ENCODE measurements at regions not wholly inside any gene's neighbourhood (a gene's known extent, or its start where the extent isn't known, plus 50 kb on each side); places are given as distances from the start of the nearest gene placed in this dataset.

DNA sequence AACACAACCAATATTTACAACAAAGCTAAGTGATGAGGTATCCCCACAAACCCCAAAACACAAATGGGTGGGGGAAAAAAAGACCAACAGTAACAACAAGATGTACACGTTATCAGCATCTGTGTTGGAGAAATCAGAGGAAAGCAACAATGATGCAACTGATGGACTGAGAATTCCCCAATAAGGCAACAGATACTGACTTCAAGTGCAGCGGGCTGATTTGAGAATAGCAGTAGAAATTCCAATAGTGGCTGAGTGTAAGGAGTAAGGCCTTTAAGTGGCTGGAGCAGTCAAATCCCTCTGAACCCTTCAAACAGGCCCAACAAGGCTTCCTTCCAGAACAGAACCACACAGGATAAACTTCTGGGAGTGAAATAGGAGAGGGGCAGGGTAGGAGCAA, 97.6 kb downstream of the TM2D1 start:
- no peak overlapping the region for H3K4me3 ChIP-seq (ENCODE audit: low read length in 2 of 2)
- no peak overlapping the region for H3K9ac ChIP-seq (ENCODE audit: low read length in 2 of 2)
- H3K4me1 ChIP-seq (ENCODE audit: control insufficient read depth, insufficient read depth, low read length), result no peaks in the 10 kb centered on the region
- H3K9me3 ChIP-seq (ENCODE audit: control insufficient read depth in 2 of 2, low read length in 2 of 2), result no peaks in the 10 kb centered on the region
- no peaks in the 10 kb centered on the region for H3K36me3 ChIP-seq (ENCODE audit: control insufficient read depth in 2 of 2, insufficient read depth in 2 of 2, low read length in 2 of 2)
- H3K27ac ChIP-seq (ENCODE audit: low read length), result no peak overlapping the region
- no peaks in the 10 kb centered on the region for H3K27me3 ChIP-seq (ENCODE audit: control insufficient read depth in 1 of 2, insufficient read depth in 2 of 2, low read length in 2 of 2)

DNA sequence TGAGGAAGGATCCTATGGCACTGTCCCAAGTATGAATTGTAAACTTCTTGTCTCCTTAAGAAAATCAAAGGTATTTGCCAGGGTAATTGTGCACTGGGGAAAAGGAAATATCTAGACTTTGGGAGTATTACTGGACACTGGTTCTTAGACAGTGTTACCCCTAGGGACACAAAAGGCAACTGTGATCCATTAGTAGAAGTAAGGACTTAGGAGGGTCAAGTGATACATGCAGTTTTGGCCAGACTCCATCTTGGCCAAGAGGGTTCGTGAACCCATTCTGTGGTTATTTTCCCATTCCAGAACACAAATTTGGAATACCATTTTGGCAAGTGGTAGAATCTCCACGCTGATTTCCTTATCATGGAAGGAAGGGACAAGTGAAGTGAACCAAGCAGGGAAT, 98.1 kb downstream of the TM2D1 start:
- H3K36me3 ChIP-seq (ENCODE audit: control insufficient read depth in 2 of 2, insufficient read depth in 2 of 2, low read length in 2 of 2), result no peaks in the 10 kb centered on the region
- H3K4me3 ChIP-seq (ENCODE audit: low read length in 2 of 2), result no peak overlapping the region
- H3K27ac ChIP-seq (ENCODE audit: low read length), result no peak overlapping the region
- H3K27me3 ChIP-seq (ENCODE audit: control insufficient read depth in 1 of 2, insufficient read depth in 2 of 2, low read length in 2 of 2), result no peaks in the 10 kb centered on the region
- no peak overlapping the region for H3K9ac ChIP-seq (ENCODE audit: low read length in 2 of 2)
- no peaks in the 10 kb centered on the region for H3K4me1 ChIP-seq (ENCODE audit: control insufficient read depth, insufficient read depth, low read length)
- no peaks in the 10 kb centered on the region for H3K9me3 ChIP-seq (ENCODE audit: control insufficient read depth in 2 of 2, low read length in 2 of 2)

DNA sequence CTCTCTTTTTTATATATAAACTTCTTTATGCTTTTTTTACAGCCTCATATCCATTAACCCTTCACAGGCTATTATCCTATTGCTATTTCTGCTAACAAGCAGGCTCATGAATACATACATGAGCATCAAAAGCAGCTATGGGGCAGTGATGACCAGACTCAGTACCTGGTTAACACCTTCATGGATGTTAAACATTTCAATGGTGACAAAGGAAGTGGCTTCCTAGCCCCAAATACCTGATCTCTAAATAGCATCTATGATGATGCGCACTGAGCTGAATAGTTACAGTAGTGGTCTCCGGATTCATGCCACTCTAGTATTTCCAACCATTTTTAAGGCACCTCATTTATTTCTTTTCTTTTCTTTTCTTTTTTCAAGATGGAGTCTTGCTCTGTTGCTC, 101.1 kb downstream of the TM2D1 start:
- Histone ChIP-seq H3K4me1 (ENCODE audit: control insufficient read depth, insufficient read depth, low read length) (no peaks in the 10 kb centered on the region), H3K36me3 (ENCODE audit: control insufficient read depth in 2 of 2, insufficient read depth in 2 of 2, low read length in 2 of 2) (no peaks in the 10 kb centered on the region), H3K9me3 (ENCODE audit: control insufficient read depth in 2 of 2, low read length in 2 of 2) (no peaks in the 10 kb centered on the region), H3K27me3 (ENCODE audit: control insufficient read depth in 1 of 2, insufficient read depth in 2 of 2, low read length in 2 of 2) (no peaks in the 10 kb centered on the region), H3K9ac (ENCODE audit: low read length in 2 of 2) (no peak overlapping the region), H3K27ac (ENCODE audit: low read length) (no peak overlapping the region), H3K4me3 (ENCODE audit: low read length in 2 of 2) (no peak overlapping the region)

DNA sequence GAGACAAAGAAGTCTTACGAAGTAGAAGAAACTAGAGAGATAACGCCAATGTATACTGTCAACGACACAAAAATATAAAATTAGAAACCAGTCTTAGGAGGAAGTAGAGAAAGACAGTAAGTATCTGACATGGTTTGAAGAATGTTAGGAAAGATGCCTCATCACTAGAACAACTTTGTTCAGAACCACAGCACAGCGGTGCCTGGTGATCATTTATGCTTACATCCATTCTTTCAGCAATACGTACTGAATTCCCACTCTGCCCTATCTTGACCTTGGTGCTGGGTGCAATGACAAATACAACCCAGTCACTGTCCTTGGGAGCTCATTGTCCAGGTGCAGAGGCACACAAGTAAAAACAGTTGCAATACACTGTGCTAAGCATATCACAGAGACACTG, 104.4 kb downstream of the TM2D1 start:
- Histone ChIP-seq H3K27ac (ENCODE audit: low read length) (no peak overlapping the region), H3K36me3 (ENCODE audit: control insufficient read depth in 2 of 2, insufficient read depth in 2 of 2, low read length in 2 of 2) (no peaks in the 10 kb centered on the region), H3K4me1 (ENCODE audit: control insufficient read depth, insufficient read depth, low read length) (no peaks in the 10 kb centered on the region), H3K9me3 (ENCODE audit: control insufficient read depth in 2 of 2, low read length in 2 of 2) (no peaks in the 10 kb centered on the region), H3K9ac (ENCODE audit: low read length in 2 of 2) (no peak overlapping the region), H3K27me3 (ENCODE audit: control insufficient read depth in 1 of 2, insufficient read depth in 2 of 2, low read length in 2 of 2) (no peaks in the 10 kb centered on the region), H3K4me3 (ENCODE audit: low read length in 2 of 2) (no peak overlapping the region)

DNA sequence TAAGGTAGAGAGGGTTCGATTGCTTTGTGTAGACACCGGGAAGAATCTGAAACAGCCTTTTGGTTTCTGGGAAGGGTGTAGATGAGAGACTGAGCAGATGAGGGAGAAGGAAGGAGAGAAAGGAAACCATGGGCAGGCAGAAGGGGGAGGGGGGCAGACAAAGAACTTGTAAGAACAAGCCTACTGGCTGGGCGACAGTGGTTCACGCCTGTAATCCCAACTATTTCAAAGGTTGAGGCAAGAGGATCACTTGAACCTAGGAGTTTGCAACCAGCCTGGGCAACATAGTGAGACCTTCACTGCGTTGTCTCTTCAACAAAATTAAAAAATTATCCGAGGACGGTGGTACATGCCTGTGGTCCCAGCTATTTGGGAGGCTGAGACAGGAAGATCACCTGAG, 106.2 kb downstream of the TM2D1 start:
- H3K9me3 ChIP-seq (ENCODE audit: control insufficient read depth in 2 of 2, low read length in 2 of 2), result no peaks in the 10 kb centered on the region
- H3K36me3 ChIP-seq (ENCODE audit: control insufficient read depth in 2 of 2, insufficient read depth in 2 of 2, low read length in 2 of 2), result no peaks in the 10 kb centered on the region
- H3K27ac ChIP-seq (ENCODE audit: low read length), result no peak overlapping the region
- no peak overlapping the region for H3K4me3 ChIP-seq (ENCODE audit: low read length in 2 of 2)
- H3K4me1 ChIP-seq (ENCODE audit: control insufficient read depth, insufficient read depth, low read length), result no peaks in the 10 kb centered on the region
- no peaks in the 10 kb centered on the region for H3K27me3 ChIP-seq (ENCODE audit: control insufficient read depth in 1 of 2, insufficient read depth in 2 of 2, low read length in 2 of 2)
- no peak overlapping the region for H3K9ac ChIP-seq (ENCODE audit: low read length in 2 of 2)

DNA sequence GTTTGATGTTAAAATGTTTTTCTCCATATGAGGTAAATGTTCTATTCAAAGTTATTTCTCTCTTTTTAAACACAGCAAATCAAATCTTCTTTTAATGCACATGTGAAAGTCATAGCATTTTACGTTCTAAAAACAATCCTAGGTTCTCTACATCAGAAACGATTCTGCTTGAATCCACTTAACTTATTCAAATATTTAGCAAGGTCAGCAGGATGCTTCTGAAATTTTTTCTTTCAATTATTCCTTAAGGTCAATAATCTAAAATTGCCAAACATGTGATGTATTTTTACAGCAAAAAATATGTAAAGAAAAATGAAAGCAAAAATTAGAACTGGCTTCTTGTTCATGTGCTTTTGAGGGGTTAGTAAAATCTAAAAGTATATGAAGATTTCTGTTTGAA, 106.7 kb downstream of the TM2D1 start:
- Histone ChIP-seq H3K36me3 (ENCODE audit: control insufficient read depth in 2 of 2, insufficient read depth in 2 of 2, low read length in 2 of 2) (no peaks in the 10 kb centered on the region), H3K4me3 (ENCODE audit: low read length in 2 of 2) (no peak overlapping the region), H3K9me3 (ENCODE audit: control insufficient read depth in 2 of 2, low read length in 2 of 2) (no peaks in the 10 kb centered on the region), H3K4me1 (ENCODE audit: control insufficient read depth, insufficient read depth, low read length) (no peaks in the 10 kb centered on the region), H3K27me3 (ENCODE audit: control insufficient read depth in 1 of 2, insufficient read depth in 2 of 2, low read length in 2 of 2) (no peaks in the 10 kb centered on the region), H3K9ac (ENCODE audit: low read length in 2 of 2) (no peak overlapping the region), H3K27ac (ENCODE audit: low read length) (no peak overlapping the region)

DNA sequence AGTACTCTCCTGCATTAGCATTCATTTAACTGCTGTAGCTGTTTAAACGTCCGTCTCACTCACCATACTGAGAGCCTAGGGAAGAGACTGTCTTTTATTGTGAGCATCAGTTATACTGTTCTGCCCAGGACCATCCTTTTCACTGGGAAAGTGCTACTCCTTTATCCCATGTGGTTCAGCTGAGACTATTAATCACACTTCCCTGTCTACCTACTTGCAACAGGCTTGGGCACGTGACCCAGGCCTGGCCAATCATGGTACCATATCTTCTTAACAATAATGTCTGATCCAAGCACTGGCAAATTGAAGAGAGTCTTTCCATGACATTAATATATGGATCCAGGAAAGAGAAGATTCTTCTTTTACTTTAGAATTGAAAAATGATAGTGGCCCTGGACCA, 108.1 kb downstream of the TM2D1 start:
- Histone ChIP-seq H3K36me3 (ENCODE audit: control insufficient read depth in 2 of 2, insufficient read depth in 2 of 2, low read length in 2 of 2) (no peaks in the 10 kb centered on the region), H3K27ac (ENCODE audit: low read length) (no peak overlapping the region)

DNA sequence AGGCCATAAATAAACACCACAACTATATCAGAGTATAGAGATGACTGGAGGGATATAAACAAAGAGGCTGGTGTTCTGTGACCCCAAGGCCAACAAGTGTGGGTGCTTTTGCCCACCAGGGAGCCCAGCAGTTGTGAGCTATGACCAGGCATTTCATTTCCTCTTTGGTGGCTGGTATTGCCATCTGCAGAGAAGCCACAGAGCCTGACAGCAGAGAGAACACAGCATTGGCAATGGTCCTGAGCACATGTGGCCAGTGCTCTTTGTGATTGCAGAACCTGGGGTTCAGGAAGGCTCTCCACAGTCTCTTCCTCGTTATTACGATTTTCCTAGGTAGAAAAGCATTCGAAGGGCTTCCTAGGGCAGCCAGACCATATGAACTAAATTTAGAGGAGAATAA, 112.3 kb downstream of the TM2D1 start:
- Histone ChIP-seq H3K4me3 (ENCODE audit: low read length in 2 of 2) (no peak overlapping the region), H3K27ac (ENCODE audit: low read length) (no peak overlapping the region), H3K4me1 (ENCODE audit: control insufficient read depth, insufficient read depth, low read length) (no peaks in the 10 kb centered on the region), H3K9ac (ENCODE audit: low read length in 2 of 2) (no peak overlapping the region), H3K36me3 (ENCODE audit: control insufficient read depth in 2 of 2, insufficient read depth in 2 of 2, low read length in 2 of 2) (no peaks in the 10 kb centered on the region), H3K9me3 (ENCODE audit: control insufficient read depth in 2 of 2, low read length in 2 of 2) (no peaks in the 10 kb centered on the region), H3K27me3 (ENCODE audit: control insufficient read depth in 1 of 2, insufficient read depth in 2 of 2, low read length in 2 of 2) (no peaks in the 10 kb centered on the region)

More for the DNA sequence above, 108.1 kb downstream of the TM2D1 start:
- Histone ChIP-seq H3K4me3 (ENCODE audit: low read length in 2 of 2) (no peak overlapping the region), H3K9ac (ENCODE audit: low read length in 2 of 2) (no peak overlapping the region), H3K9me3 (ENCODE audit: control insufficient read depth in 2 of 2, low read length in 2 of 2) (no peaks in the 10 kb centered on the region), H3K4me1 (ENCODE audit: control insufficient read depth, insufficient read depth, low read length) (no peaks in the 10 kb centered on the region), H3K27me3 (ENCODE audit: control insufficient read depth in 1 of 2, insufficient read depth in 2 of 2, low read length in 2 of 2) (no peaks in the 10 kb centered on the region)

DNA sequence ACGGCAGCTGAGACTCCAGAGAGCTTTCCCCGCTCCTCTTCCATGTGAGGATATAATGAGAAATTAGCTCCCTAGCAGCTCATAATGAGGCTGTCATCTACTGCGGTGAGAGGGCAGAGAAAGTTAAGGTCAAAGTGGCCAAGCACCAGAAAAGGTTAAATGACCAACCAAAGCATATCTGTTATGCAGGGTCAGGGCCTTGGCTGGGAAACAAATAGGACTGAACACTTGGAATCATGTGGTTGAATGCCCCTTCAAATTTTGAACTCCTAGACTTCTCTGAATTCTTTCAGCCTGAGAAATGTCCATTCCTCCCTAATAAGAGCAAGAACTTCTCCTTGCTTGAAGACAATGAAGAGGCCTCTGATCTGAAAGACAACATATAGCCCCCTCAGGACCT, 115.9 kb downstream of the TM2D1 start:
- Histone ChIP-seq H3K36me3 (ENCODE audit: control insufficient read depth in 2 of 2, insufficient read depth in 2 of 2, low read length in 2 of 2) (no peaks in the 10 kb centered on the region), H3K4me3 (ENCODE audit: low read length in 2 of 2) (no peak overlapping the region), H3K4me1 (ENCODE audit: control insufficient read depth, insufficient read depth, low read length) (peaks cover 3% of the 10 kb centered on the region), H3K27ac (ENCODE audit: low read length) (no peak overlapping the region), H3K9ac (ENCODE audit: low read length in 2 of 2) (no peak overlapping the region), H3K9me3 (ENCODE audit: control insufficient read depth in 2 of 2, low read length in 2 of 2) (no peaks in the 10 kb centered on the region), H3K27me3 (ENCODE audit: control insufficient read depth in 1 of 2, insufficient read depth in 2 of 2, low read length in 2 of 2) (no peaks in the 10 kb centered on the region)

DNA sequence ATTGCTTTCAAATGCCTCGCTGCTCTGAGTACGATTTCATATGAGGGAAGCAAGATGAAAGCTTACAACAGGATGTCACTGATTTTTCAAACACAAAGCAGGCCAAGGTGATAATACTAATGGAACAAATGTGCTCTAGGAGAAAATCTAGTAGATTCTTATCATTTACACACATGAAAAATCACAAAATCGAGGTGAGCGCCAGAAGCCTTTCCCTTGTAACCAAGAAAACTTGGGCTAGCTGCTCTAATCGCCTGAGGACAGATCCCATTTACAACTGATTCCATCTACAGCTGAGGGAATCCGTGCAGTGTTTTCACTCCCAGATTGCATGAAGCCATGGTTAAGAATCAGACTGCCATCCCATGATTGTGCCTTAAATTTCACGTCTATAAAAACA, 117.5 kb downstream of the TM2D1 start:
- Histone ChIP-seq H3K4me1 (ENCODE audit: control insufficient read depth, insufficient read depth, low read length) (peaks cover 3% of the 10 kb centered on the region), H3K36me3 (ENCODE audit: control insufficient read depth in 2 of 2, insufficient read depth in 2 of 2, low read length in 2 of 2) (no peaks in the 10 kb centered on the region), H3K9ac (ENCODE audit: low read length in 2 of 2) (no peak overlapping the region), H3K9me3 (ENCODE audit: control insufficient read depth in 2 of 2, low read length in 2 of 2) (no peaks in the 10 kb centered on the region), H3K27me3 (ENCODE audit: control insufficient read depth in 1 of 2, insufficient read depth in 2 of 2, low read length in 2 of 2) (no peaks in the 10 kb centered on the region), H3K4me3 (ENCODE audit: low read length in 2 of 2) (no peak overlapping the region), H3K27ac (ENCODE audit: low read length) (peak overlapping the region; percentile 77)

DNA sequence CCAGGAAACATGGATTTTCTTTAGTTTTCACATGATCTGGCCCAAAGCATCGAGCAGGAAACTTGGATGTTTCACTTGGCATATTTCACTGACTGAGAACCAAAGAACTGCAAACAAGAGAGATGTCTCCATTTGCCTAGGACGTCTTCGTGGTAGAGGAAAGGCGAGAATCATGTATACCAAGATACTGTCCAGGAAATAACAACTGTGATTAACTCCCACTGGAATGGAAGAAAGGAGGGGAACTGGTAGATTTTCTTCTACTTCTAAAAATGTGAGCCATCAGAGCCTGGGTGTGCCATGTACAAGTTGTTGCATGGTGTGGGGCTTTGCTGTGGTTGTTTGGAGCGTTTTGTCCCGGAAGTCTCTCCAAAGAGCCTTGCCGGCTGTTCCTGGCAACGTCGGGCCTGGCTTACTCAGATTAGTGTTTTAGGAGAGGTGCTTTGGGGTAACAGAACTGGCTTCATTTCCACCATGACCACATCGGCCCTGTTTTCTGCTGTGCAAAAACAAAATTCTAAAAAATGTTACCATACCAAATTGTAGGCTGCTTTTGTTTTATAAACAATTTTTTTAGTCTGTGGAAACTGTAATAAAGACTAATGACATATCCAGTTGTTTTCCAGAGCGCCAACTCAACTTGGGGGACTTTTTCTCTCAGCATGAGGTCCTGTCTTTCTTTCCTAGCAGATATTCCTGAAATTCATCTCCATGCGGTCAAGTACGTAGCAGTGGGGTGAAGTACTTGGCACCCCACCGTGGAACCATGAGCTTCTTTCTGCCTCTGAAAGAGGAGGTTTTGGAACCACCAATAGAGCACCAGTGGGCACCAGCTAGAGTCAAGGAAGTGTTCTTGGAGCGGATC, 118.3 kb downstream of the TM2D1 start:
- H3K27me3 ChIP-seq (ENCODE audit: control insufficient read depth in 1 of 2, insufficient read depth in 2 of 2, low read length in 2 of 2), result no peaks in the 10 kb centered on the region
- H3K4me3 ChIP-seq (ENCODE audit: low read length in 2 of 2), result no peak overlapping the region
- peaks cover 3% of the 10 kb centered on the region for H3K4me1 ChIP-seq (ENCODE audit: control insufficient read depth, insufficient read depth, low read length)
- H3K9ac ChIP-seq (ENCODE audit: low read length in 2 of 2), result no peak overlapping the region
- H3K36me3 ChIP-seq (ENCODE audit: control insufficient read depth in 2 of 2, insufficient read depth in 2 of 2, low read length in 2 of 2), result no peaks in the 10 kb centered on the region
- peak overlapping the region; percentile 77 for H3K27ac ChIP-seq (ENCODE audit: low read length)
- H3K9me3 ChIP-seq (ENCODE audit: control insufficient read depth in 2 of 2, low read length in 2 of 2), result no peaks in the 10 kb centered on the region

All from stomach smooth muscle (tissue), 2 donors.